Suprapubic skin (tissue), 4 donors: ENCODE measurements at regions not wholly inside any gene's neighbourhood (a gene's known extent, or its start where the extent isn't known, plus 50 kb on each side); places are given as distances from the start of the nearest gene placed in this dataset.

Experiments used
- DNase-seq, 2 donors: peaks; one replicate each; pipeline ENCODE4 v3.0.0-alpha.2; 2019; ENCODE audit warnings: low spot score in 2 of 2
- H3K27ac ChIP-seq: fragments of 200-600 bp; sonication (generic); one replicate; pipeline ENCODE4 v1.5.1; 2019
- H3K27me3 ChIP-seq: fragments of 200-600 bp; sonication (generic); one replicate; pipeline ENCODE4 v1.5.1; 2019
- H3K36me3 ChIP-seq: fragments of 200-600 bp; sonication (generic); one replicate; pipeline ENCODE4 v1.5.1; 2019
- H3K4me1 ChIP-seq: fragments of 200-600 bp; sonication (generic); one replicate; pipeline ENCODE4 v1.5.1; 2019
- H3K4me3 ChIP-seq: fragments of 200-600 bp; sonication (generic); one replicate; pipeline ENCODE4 v1.5.1; 2019; ENCODE audit warnings: mild to moderate bottlenecking
- H3K9me3 ChIP-seq: fragments of 200-600 bp; sonication (generic); one replicate; pipeline ENCODE4 v1.5.1; 2019
- EP300 ChIP-seq: sonication (generic); formaldehyde crosslinking; IDR thresholded peaks from one replicate; pipeline ENCODE4 v1.6.1; 2017; ENCODE audit warnings: antibody characterized with exemption
- POLR2A ChIP-seq, 2 donors: fragments of 450-650 bp; IDR thresholded peaks; one replicate each; pipeline ENCODE4 v1.6.1; 2017; ENCODE audit warnings: antibody characterized with exemption in 2 of 2, mild to moderate bottlenecking in 2 of 2, moderate library complexity in 2 of 2
- POLR2AphosphoS5 ChIP-seq, 3 donors: sonication (generic); formaldehyde crosslinking; IDR thresholded peaks; one replicate each; pipeline ENCODE4 v1.6.1; 2017; ENCODE audit warnings: antibody characterized with exemption in 3 of 3
- WGBS: methylation state at CpG from one replicate; pipeline ENCODE4 v1.1.5; 2018; 5-methylcytosine and 5-hydroxymethylcytosine counted together
- TF ChIP-seq, protein P1 (sequence below), 2 donors: fragments of 200-600 bp in 1 of 2; fragments of 450-650 bp in 1 of 2; sonication (generic) in 1 of 2; IDR thresholded peaks; one replicate each; pipeline ENCODE4 v1.5.1; 2016 to 2019; ENCODE audit warnings: antibody characterized with exemption in 2 of 2, mild to moderate bottlenecking in 1 of 2, moderate library complexity in 1 of 2

DNA sequence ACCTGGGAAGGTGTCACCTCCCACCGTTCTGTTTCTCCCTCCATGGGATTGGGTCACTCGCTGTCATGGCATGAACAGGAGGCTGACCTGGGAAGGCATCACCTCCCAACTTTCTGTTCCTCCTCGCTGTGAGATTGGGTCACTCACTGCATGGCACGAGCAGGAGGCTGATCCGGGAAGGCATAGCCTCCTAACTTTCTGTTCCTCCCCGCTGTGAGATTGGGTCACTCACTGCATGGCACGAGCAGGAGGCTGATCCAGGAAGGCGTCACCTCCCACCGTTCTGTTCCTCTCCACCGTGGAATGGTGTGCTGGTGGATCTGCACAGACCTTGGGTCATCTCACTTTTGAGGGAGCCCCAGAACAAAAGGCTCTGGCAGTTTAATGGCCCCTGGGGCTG, 239.2 kb upstream of the PRKCQ start:
- H3K27ac ChIP-seq, result no peak overlapping the region
- no peaks in the 10 kb centered on the region for H3K36me3 ChIP-seq
- no peak for DNase-seq
- 72% methylated on average over 9 of the region's 10 CpGs for WGBS
- no peaks in the 10 kb centered on the region for H3K9me3 ChIP-seq
- no peaks in the 10 kb centered on the region for H3K4me1 ChIP-seq
- no peak for TF ChIP-seq EP300
- TF ChIP-seq, protein P1, sequence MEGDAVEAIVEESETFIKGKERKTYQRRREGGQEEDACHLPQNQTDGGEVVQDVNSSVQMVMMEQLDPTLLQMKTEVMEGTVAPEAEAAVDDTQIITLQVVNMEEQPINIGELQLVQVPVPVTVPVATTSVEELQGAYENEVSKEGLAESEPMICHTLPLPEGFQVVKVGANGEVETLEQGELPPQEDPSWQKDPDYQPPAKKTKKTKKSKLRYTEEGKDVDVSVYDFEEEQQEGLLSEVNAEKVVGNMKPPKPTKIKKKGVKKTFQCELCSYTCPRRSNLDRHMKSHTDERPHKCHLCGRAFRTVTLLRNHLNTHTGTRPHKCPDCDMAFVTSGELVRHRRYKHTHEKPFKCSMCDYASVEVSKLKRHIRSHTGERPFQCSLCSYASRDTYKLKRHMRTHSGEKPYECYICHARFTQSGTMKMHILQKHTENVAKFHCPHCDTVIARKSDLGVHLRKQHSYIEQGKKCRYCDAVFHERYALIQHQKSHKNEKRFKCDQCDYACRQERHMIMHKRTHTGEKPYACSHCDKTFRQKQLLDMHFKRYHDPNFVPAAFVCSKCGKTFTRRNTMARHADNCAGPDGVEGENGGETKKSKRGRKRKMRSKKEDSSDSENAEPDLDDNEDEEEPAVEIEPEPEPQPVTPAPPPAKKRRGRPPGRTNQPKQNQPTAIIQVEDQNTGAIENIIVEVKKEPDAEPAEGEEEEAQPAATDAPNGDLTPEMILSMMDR (IDR thresholded peaks at IDR 0.05), result no peak
- TF ChIP-seq POLR2A (IDR thresholded peaks at IDR 0.05), result no peak
- TF ChIP-seq POLR2AphosphoS5 (IDR thresholded peaks at IDR 0.05), result no peak
- H3K4me3 ChIP-seq, result no peak overlapping the region
- peaks cover 16% of the 10 kb centered on the region for H3K27me3 ChIP-seq

DNA sequence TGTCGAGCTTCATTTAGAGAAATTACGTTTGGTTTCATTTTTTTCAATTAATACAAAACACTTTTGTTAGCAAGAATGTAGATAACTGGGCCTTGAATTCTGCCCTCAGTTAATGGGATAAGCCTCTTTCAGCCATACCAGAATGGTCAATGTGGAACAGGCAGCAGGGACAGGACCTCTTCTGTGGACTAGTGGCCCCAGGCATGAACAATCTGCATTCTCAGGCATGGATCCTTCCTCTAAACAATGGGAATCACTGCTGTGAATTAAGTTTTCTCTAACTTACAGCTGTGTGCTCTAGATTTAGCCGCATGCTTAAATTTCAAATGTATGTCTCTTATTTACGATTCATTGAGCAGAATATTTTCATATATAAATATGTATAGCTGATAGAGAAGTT, 237.7 kb upstream of the PRKCQ start:
- Histone ChIP-seq H3K4me3 (no peak overlapping the region), H3K36me3 (no peaks in the 10 kb centered on the region), H3K27ac (no peak overlapping the region), H3K4me1 (no peaks in the 10 kb centered on the region), H3K27me3 (peaks cover 16% of the 10 kb centered on the region), H3K9me3 (no peaks in the 10 kb centered on the region)
- no peak for DNase-seq
- TF ChIP-seq POLR2AphosphoS5 (IDR thresholded peaks at IDR 0.05) (no peak), EP300 (no peak), POLR2A (IDR thresholded peaks at IDR 0.05) (no peak)
- TF ChIP-seq, protein P1 (IDR thresholded peaks at IDR 0.05), result no peak
- 91% methylated on average over 4 of the region's 4 CpGs for WGBS

- Histone ChIP-seq H3K27ac (no peak overlapping the region), H3K27me3 (peaks cover 22% of the 10 kb centered on the region), H3K9me3 (no peaks in the 10 kb centered on the region), H3K36me3 (no peaks in the 10 kb centered on the region), H3K4me1 (no peaks in the 10 kb centered on the region), H3K4me3 (no peak overlapping the region)
- WGBS, result 77% methylated on average over 3 of the region's 3 CpGs
- no peak for DNase-seq
- TF ChIP-seq, protein P1 (IDR thresholded peaks at IDR 0.05), result no peak
- TF ChIP-seq EP300 (no peak), POLR2AphosphoS5 (IDR thresholded peaks at IDR 0.05) (no peak), POLR2A (IDR thresholded peaks at IDR 0.05) (no peak)
Observed at GRCh38 chr10:6815346-6815745, 235.3 kb upstream of the PRKCQ start.

DNA sequence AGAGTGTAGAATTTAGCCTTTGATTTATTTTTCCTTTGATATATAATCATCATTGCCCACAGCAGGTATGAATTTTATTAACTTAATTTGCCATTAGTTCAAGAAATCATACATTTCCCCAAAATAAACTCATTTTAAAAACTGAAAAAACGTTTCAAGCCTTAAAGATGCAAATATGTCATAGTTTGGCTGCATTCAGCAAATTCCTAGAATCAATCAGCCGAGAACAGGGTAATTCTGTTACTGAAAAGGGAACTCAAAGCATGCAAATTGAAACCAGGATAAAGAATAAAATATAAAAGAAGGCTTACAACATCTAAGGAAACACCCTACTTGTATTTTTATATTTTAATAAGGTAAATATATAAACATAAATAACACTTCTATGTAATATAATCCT, 233.8 kb upstream of the PRKCQ start:
- no peaks in the 10 kb centered on the region for H3K9me3 ChIP-seq
- no peak overlapping the region for H3K4me3 ChIP-seq
- peaks cover 10% of the 10 kb centered on the region for H3K27me3 ChIP-seq
- no peaks in the 10 kb centered on the region for H3K36me3 ChIP-seq
- no peaks in the 10 kb centered on the region for H3K4me1 ChIP-seq
- no peak overlapping the region for H3K27ac ChIP-seq
- WGBS, result 51% methylated on average over 2 of the region's 2 CpGs
- TF ChIP-seq EP300 (no peak), POLR2A (IDR thresholded peaks at IDR 0.05) (no peak), POLR2AphosphoS5 (IDR thresholded peaks at IDR 0.05) (no peak)
- TF ChIP-seq, protein P1 (IDR thresholded peaks at IDR 0.05), result no peak
- no peak for DNase-seq

GRCh38 chr10:6813306-6813705, 233.2 kb upstream of the PRKCQ start:
- H3K9me3 ChIP-seq, result no peaks in the 10 kb centered on the region
- H3K4me3 ChIP-seq, result no peak overlapping the region
- no peaks in the 10 kb centered on the region for H3K36me3 ChIP-seq
- TF ChIP-seq POLR2AphosphoS5 (IDR thresholded peaks at IDR 0.05) (no peak), POLR2A (IDR thresholded peaks at IDR 0.05) (no peak), EP300 (no peak)
- TF ChIP-seq, protein P1 (IDR thresholded peaks at IDR 0.05), result no peak
- no peaks in the 10 kb centered on the region for H3K4me1 ChIP-seq
- H3K27ac ChIP-seq, result no peak overlapping the region
- no peak for DNase-seq
- 69% methylated on average over 3 of the region's 3 CpGs for WGBS
- H3K27me3 ChIP-seq, result peaks cover 6% of the 10 kb centered on the region
